ENCODE measurements at regions not wholly inside any gene's neighbourhood (a gene's known extent, or its start where the extent isn't known, plus 50 kb on each side); places are given as distances from the start of the nearest gene placed in this dataset.

GRCh38 chr7:68133045-68133444, 1136.4 kb downstream of the TYW1 start:
- Histone ChIP-seq H3K79me2 (ENCODE audit: control insufficient read depth, insufficient read depth, low read length) (no peaks in the 10 kb centered on the region), H4K20me1 (ENCODE audit: control insufficient read depth, extremely low read depth, insufficient read depth, low read length) (no peaks in the 10 kb centered on the region), H3K27ac (ENCODE audit: insufficient read depth, low read length) (no peak overlapping the region), H3K9ac (ENCODE audit: insufficient read depth, low read length) (no peak overlapping the region), H3K36me3 (ENCODE audit: control insufficient read depth, insufficient read depth, low read length) (no peaks in the 10 kb centered on the region), H2AFZ (ENCODE audit: low read length) (no peak overlapping the region), H3K9me3 (ENCODE audit: control insufficient read depth, insufficient read depth, low read depth, low read length) (no peaks in the 10 kb centered on the region), H3K4me2 (ENCODE audit: extremely low read depth, insufficient read depth, low read length) (no peak overlapping the region), H3K4me3 (replicated peaks in 1 of 4; ENCODE audit: control extremely low read depth in 1 of 4, insufficient read depth in 1 of 4, low read depth in 3 of 4, low read length in 4 of 4) (no peak overlapping the region), H3K27me3 (ENCODE audit: control insufficient read depth, insufficient read depth, low read length) (no peaks in the 10 kb centered on the region), H3K4me1 (ENCODE audit: control insufficient read depth, extremely low read depth, insufficient read depth, low read length) (no peaks in the 10 kb centered on the region)
- DNase-seq (ENCODE audit: low read depth in 2 of 2) = no peak
- TF ChIP-seq, protein P1, sequence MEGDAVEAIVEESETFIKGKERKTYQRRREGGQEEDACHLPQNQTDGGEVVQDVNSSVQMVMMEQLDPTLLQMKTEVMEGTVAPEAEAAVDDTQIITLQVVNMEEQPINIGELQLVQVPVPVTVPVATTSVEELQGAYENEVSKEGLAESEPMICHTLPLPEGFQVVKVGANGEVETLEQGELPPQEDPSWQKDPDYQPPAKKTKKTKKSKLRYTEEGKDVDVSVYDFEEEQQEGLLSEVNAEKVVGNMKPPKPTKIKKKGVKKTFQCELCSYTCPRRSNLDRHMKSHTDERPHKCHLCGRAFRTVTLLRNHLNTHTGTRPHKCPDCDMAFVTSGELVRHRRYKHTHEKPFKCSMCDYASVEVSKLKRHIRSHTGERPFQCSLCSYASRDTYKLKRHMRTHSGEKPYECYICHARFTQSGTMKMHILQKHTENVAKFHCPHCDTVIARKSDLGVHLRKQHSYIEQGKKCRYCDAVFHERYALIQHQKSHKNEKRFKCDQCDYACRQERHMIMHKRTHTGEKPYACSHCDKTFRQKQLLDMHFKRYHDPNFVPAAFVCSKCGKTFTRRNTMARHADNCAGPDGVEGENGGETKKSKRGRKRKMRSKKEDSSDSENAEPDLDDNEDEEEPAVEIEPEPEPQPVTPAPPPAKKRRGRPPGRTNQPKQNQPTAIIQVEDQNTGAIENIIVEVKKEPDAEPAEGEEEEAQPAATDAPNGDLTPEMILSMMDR (conservative IDR thresholded peaks at IDR 0.05 in 1 of 2, IDR thresholded peaks at IDR 0.05 in 1 of 2; ENCODE audit: low read depth in 1 of 2, low read length in 2 of 2) = no peak
- no peak for TF ChIP-seq EZH2 (IDR thresholded peaks at IDR 0.05; ENCODE audit: low read length, missing control alignments)

GRCh38 chr7:68143345-68143744, 1146.7 kb downstream of the TYW1 start:
- TF ChIP-seq EZH2 (IDR thresholded peaks at IDR 0.05; ENCODE audit: low read length, missing control alignments) = no peak
- TF ChIP-seq, protein P1 (conservative IDR thresholded peaks at IDR 0.05 in 1 of 2, IDR thresholded peaks at IDR 0.05 in 1 of 2; ENCODE audit: low read depth in 1 of 2, low read length in 2 of 2) = no peak
- Histone ChIP-seq H3K27me3 (ENCODE audit: control insufficient read depth, insufficient read depth, low read length) (no peaks in the 10 kb centered on the region), H2AFZ (ENCODE audit: low read length) (no peak overlapping the region), H3K9ac (ENCODE audit: insufficient read depth, low read length) (no peak overlapping the region), H3K36me3 (ENCODE audit: control insufficient read depth, insufficient read depth, low read length) (no peaks in the 10 kb centered on the region), H3K4me2 (ENCODE audit: extremely low read depth, insufficient read depth, low read length) (no peak overlapping the region), H4K20me1 (ENCODE audit: control insufficient read depth, extremely low read depth, insufficient read depth, low read length) (no peaks in the 10 kb centered on the region), H3K4me3 (replicated peaks in 1 of 4; ENCODE audit: control extremely low read depth in 1 of 4, insufficient read depth in 1 of 4, low read depth in 3 of 4, low read length in 4 of 4) (no peak overlapping the region), H3K79me2 (ENCODE audit: control insufficient read depth, insufficient read depth, low read length) (no peaks in the 10 kb centered on the region), H3K4me1 (ENCODE audit: control insufficient read depth, extremely low read depth, insufficient read depth, low read length) (no peaks in the 10 kb centered on the region), H3K9me3 (ENCODE audit: control insufficient read depth, insufficient read depth, low read depth, low read length) (no peaks in the 10 kb centered on the region), H3K27ac (ENCODE audit: insufficient read depth, low read length) (no peak overlapping the region)
- peak in 1 of 2 donors; percentile 13 for DNase-seq (ENCODE audit: low read depth in 2 of 2)

- Histone ChIP-seq H3K4me2 (ENCODE audit: extremely low read depth, insufficient read depth, low read length) (no peak overlapping the region), H3K36me3 (ENCODE audit: control insufficient read depth, insufficient read depth, low read length) (no peaks in the 10 kb centered on the region), H3K79me2 (ENCODE audit: control insufficient read depth, insufficient read depth, low read length) (no peaks in the 10 kb centered on the region), H3K9ac (ENCODE audit: insufficient read depth, low read length) (no peak overlapping the region), H2AFZ (ENCODE audit: low read length) (no peak overlapping the region), H3K4me1 (ENCODE audit: control insufficient read depth, extremely low read depth, insufficient read depth, low read length) (no peaks in the 10 kb centered on the region), H4K20me1 (ENCODE audit: control insufficient read depth, extremely low read depth, insufficient read depth, low read length) (no peaks in the 10 kb centered on the region), H3K4me3 (replicated peaks in 1 of 4; ENCODE audit: control extremely low read depth in 1 of 4, insufficient read depth in 1 of 4, low read depth in 3 of 4, low read length in 4 of 4) (no peak overlapping the region), H3K27ac (ENCODE audit: insufficient read depth, low read length) (no peak overlapping the region), H3K27me3 (ENCODE audit: control insufficient read depth, insufficient read depth, low read length) (no peaks in the 10 kb centered on the region), H3K9me3 (ENCODE audit: control insufficient read depth, insufficient read depth, low read depth, low read length) (no peaks in the 10 kb centered on the region)
- no peak for DNase-seq (ENCODE audit: low read depth in 2 of 2)
- TF ChIP-seq, protein P1 (conservative IDR thresholded peaks at IDR 0.05 in 1 of 2, IDR thresholded peaks at IDR 0.05 in 1 of 2; ENCODE audit: low read depth in 1 of 2, low read length in 2 of 2) = no peak
- TF ChIP-seq EZH2 (IDR thresholded peaks at IDR 0.05; ENCODE audit: low read length, missing control alignments) = no peak
Measured at GRCh38 chr7:68146983-68147382, 1150.3 kb downstream of the TYW1 start.

Data from fibroblast of lung (primary cell).